DND-41 (cell line): ENCODE measurements at regions not wholly inside any gene's neighbourhood (a gene's known extent, or its start where the extent isn't known, plus 50 kb on each side); places are given as distances from the start of the nearest gene placed in this dataset.

Source experiments
- ATAC-seq: fragments of 200-7000 bp; cut with Tn5 transposase; 3 replicates; pipeline ENCODE4 v1.9.1; 2021; ENCODE audit warnings: low read depth; ENCODE audit not compliant: insufficient read depth
- DNase-seq: peaks from one replicate; pipeline ENCODE4 v3.0.0-alpha.2; 2020
- H2AFZ ChIP-seq: 2 replicates; pipeline ENCODE4 v1.6.0; 2012; ENCODE audit warnings: low read depth, low read length
- H3K27ac ChIP-seq: 2 replicates; pipeline ENCODE4 v1.5.1; 2012; ENCODE audit warnings: low read length, inconsistent platforms
- H3K27me3 ChIP-seq: fragments of 200-600 bp; sonication (generic); 2 replicates; pipeline ENCODE4 v1.6.0; 2012; ENCODE audit warnings: low read length, mild to moderate bottlenecking, inconsistent platforms; ENCODE audit not compliant: insufficient read depth, poor library complexity
- H3K36me3 ChIP-seq: 2 replicates; pipeline ENCODE4 v1.5.1; 2012; ENCODE audit warnings: low read length, inconsistent platforms; ENCODE audit not compliant: insufficient read depth
- H3K4me1 ChIP-seq: 2 replicates; pipeline ENCODE4 v1.5.1; 2012; ENCODE audit warnings: mild to moderate bottlenecking, low read length; ENCODE audit not compliant: insufficient read depth
- H3K4me2 ChIP-seq: 2 replicates; pipeline ENCODE4 v1.6.0; 2012; ENCODE audit warnings: mild to moderate bottlenecking, moderate library complexity, low read length, inconsistent platforms; ENCODE audit not compliant: insufficient read depth
- H3K4me3 ChIP-seq, 2 experiments: fragments of 200-600 bp in 1 of 2; shearing (Covaris generic) in 1 of 2; 2 replicates each; pipeline ENCODE4 v1.5.1; 2012 to 2016; ENCODE audit warnings: inconsistent platforms in 2 of 2, low read length in 2 of 2, mild to moderate bottlenecking in 2 of 2, low read depth in 1 of 2, moderate library complexity in 1 of 2
- H3K79me2 ChIP-seq: 2 replicates; pipeline ENCODE4 v1.6.0; 2012; ENCODE audit warnings: low read length, inconsistent platforms; ENCODE audit not compliant: insufficient read depth
- H3K9ac ChIP-seq: 2 replicates; pipeline ENCODE4 v1.6.0; 2012; ENCODE audit warnings: low read depth, mild to moderate bottlenecking, inconsistent platforms, low read length, moderate library complexity
- H3K9me3 ChIP-seq: 2 replicates; pipeline ENCODE4 v1.5.1; 2012; ENCODE audit warnings: low read length, moderate library complexity, mild to moderate bottlenecking, inconsistent platforms; ENCODE audit not compliant: insufficient read depth, severe bottlenecking
- H4K20me1 ChIP-seq: 2 replicates; pipeline ENCODE4 v1.6.0; 2012; ENCODE audit warnings: low read length; ENCODE audit not compliant: insufficient read depth
- EZH2 ChIP-seq: IDR thresholded peaks from 3 replicates; pipeline ENCODE4 v1.6.1; 2012; ENCODE audit warnings: borderline replicate concordance, low read depth, mild to moderate bottlenecking, moderate library complexity, low read length, inconsistent platforms; ENCODE audit not compliant: severe bottlenecking
- TF ChIP-seq, protein P1 (sequence below): IDR thresholded peaks from 2 replicates; pipeline ENCODE4 v1.5.1; 2012; ENCODE audit warnings: borderline replicate concordance, low read length, moderate library complexity, mild to moderate bottlenecking; ENCODE audit not compliant: poor library complexity, severe bottlenecking; ENCODE audit errors: extremely low read depth

DNA sequence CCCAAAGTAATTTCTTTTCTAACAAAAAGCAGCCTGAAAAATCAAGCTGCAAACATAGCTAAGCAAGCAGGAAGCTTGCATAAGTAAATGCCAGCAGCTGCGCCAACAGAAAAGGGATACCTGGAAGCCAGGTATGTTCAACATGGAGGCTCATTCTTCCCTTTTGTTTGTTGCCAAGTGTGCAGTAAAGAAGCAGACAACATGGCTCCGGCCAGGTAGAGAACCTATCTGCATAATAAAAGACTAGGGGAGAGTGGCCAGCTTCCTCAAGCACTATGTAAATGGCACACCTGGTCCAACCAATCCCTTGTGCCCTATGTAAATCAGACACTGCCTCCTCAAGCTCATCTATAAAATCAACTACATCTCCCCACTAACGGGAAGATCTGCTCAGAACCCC is 1407.0 kb downstream of the CDH11 start:
- no peaks in the 10 kb centered on the region for H4K20me1 ChIP-seq
- H3K27me3 ChIP-seq = no peaks in the 10 kb centered on the region
- no peak for ATAC-seq
- H3K9ac ChIP-seq = no peak overlapping the region
- no peak overlapping the region for H3K27ac ChIP-seq
- no peaks in the 10 kb centered on the region for H3K79me2 ChIP-seq
- no peak overlapping the region for H3K4me3 ChIP-seq
- no peak overlapping the region for H2AFZ ChIP-seq
- DNase-seq = no peak
- H3K4me1 ChIP-seq = no peaks in the 10 kb centered on the region
- H3K9me3 ChIP-seq = no peaks in the 10 kb centered on the region
- H3K4me2 ChIP-seq = no peak overlapping the region
- no peak for TF ChIP-seq EZH2
- TF ChIP-seq, protein P1, sequence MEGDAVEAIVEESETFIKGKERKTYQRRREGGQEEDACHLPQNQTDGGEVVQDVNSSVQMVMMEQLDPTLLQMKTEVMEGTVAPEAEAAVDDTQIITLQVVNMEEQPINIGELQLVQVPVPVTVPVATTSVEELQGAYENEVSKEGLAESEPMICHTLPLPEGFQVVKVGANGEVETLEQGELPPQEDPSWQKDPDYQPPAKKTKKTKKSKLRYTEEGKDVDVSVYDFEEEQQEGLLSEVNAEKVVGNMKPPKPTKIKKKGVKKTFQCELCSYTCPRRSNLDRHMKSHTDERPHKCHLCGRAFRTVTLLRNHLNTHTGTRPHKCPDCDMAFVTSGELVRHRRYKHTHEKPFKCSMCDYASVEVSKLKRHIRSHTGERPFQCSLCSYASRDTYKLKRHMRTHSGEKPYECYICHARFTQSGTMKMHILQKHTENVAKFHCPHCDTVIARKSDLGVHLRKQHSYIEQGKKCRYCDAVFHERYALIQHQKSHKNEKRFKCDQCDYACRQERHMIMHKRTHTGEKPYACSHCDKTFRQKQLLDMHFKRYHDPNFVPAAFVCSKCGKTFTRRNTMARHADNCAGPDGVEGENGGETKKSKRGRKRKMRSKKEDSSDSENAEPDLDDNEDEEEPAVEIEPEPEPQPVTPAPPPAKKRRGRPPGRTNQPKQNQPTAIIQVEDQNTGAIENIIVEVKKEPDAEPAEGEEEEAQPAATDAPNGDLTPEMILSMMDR = no peak
- H3K36me3 ChIP-seq = no peaks in the 10 kb centered on the region

DNA sequence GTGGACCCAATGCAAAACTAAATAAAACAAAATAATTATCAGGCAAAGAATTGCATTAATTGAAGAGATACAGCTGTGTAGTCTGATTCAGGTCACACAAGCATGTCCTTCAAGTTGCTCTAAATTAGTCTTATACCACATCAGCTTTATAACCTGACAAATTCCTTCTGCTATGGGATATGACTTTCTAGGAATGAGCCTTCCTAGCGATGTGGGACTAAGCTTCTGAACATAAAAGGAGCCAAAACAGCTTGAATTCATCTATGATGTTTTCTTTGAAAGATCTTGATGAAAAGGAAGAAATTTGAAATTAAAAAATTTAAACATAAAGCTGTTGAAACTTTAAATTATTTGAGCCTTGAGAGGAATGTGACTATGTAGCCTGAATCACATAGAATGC is 1409.1 kb downstream of the CDH11 start:
- H3K27ac ChIP-seq = no peak overlapping the region
- H3K27me3 ChIP-seq = no peaks in the 10 kb centered on the region
- ATAC-seq (no peak), DNase-seq (no peak)
- no peaks in the 10 kb centered on the region for H3K4me1 ChIP-seq
- no peaks in the 10 kb centered on the region for H3K9me3 ChIP-seq
- H3K4me3 ChIP-seq = no peak overlapping the region
- no peaks in the 10 kb centered on the region for H3K36me3 ChIP-seq
- no peaks in the 10 kb centered on the region for H3K79me2 ChIP-seq
- no peak overlapping the region for H3K9ac ChIP-seq
- H2AFZ ChIP-seq = no peak overlapping the region
- no peak for TF ChIP-seq EZH2
- TF ChIP-seq, protein P1 = no peak
- no peak overlapping the region for H3K4me2 ChIP-seq
- H4K20me1 ChIP-seq = no peaks in the 10 kb centered on the region

DNA sequence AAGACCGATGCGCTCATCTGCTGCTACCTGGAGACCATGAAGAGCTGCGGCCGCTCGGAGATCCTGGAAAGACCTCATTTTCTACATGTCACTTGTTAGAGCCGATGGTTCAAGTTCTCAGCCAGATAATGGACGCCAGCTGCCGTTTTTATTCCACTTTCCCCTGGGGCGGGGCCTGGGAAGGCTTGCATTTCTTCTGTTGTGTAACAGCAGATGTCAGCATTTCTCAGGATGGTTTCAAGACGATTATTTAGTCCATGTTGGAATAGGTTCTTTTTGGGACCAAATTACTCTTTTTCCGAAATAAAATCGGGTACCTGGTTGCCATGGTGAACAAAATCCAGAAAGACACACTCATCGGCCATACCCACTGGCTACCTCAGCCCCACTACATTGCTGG is 1418.3 kb downstream of the CDH11 start:
- Histone ChIP-seq H3K4me3 (no peak overlapping the region), H3K79me2 (no peaks in the 10 kb centered on the region), H3K36me3 (no peaks in the 10 kb centered on the region), H3K4me1 (no peaks in the 10 kb centered on the region), H3K27ac (no peak overlapping the region), H3K4me2 (no peak overlapping the region), H3K27me3 (no peaks in the 10 kb centered on the region), H3K9ac (no peak overlapping the region), H2AFZ (no peak overlapping the region), H3K9me3 (peaks cover 3% of the 10 kb centered on the region), H4K20me1 (no peaks in the 10 kb centered on the region)
- no peak for ATAC-seq
- TF ChIP-seq, protein P1 = no peak
- no peak for TF ChIP-seq EZH2
- DNase-seq = no peak
